ENCODE measurements at regions not wholly inside any gene's neighbourhood (a gene's known extent, or its start where the extent isn't known, plus 50 kb on each side); places are given as distances from the start of the nearest gene placed in this dataset.

GRCh38 chr16:86868786-86869185, 290.4 kb downstream of the FOXL1 start:
- DNase-seq (ENCODE audit: low read depth), result no peak

- DNase-seq (ENCODE audit: low read depth), result no peak
These were observed 291.1 kb downstream of the FOXL1 start for GRCh38 chr16:86869288-86870022.

- DNase-seq (ENCODE audit: low read depth), result no peak
These were observed 292.0 kb downstream of the FOXL1 start for GRCh38 chr16:86870380-86870779.

- no peak for DNase-seq (ENCODE audit: low read depth)
These were observed 293.8 kb downstream of the FOXL1 start for GRCh38 chr16:86872131-86872530.

GRCh38 chr16:86872833-86873232, 294.5 kb downstream of the FOXL1 start:
- no peak for DNase-seq (ENCODE audit: low read depth)

- DNase-seq (ENCODE audit: low read depth), result no peak
These were observed 295.8 kb downstream of the FOXL1 start for GRCh38 chr16:86874141-86874540.

GRCh38 chr16:86876499-86876898, 298.1 kb downstream of the FOXL1 start:
- no peak for DNase-seq (ENCODE audit: low read depth)

- DNase-seq (ENCODE audit: low read depth), result no peak
These were observed 298.8 kb downstream of the FOXL1 start for GRCh38 chr16:86877108-86877507.

- DNase-seq (ENCODE audit: low read depth), result no peak
These were observed 299.5 kb downstream of the FOXL1 start for GRCh38 chr16:86877835-86878234.

GRCh38 chr16:86878236-86879080, 300.1 kb downstream of the FOXL1 start:
- no peak for DNase-seq (ENCODE audit: low read depth)

GRCh38 chr16:86879268-86879667, 300.9 kb downstream of the FOXL1 start:
- no peak for DNase-seq (ENCODE audit: low read depth)

- DNase-seq (ENCODE audit: low read depth), result no peak
These were observed 302.2 kb downstream of the FOXL1 start for GRCh38 chr16:86880316-86881117.

GRCh38 chr16:86881118-86881510, 302.8 kb downstream of the FOXL1 start:
- no peak for DNase-seq (ENCODE audit: low read depth)

GRCh38 chr16:86881861-86882273, 303.5 kb downstream of the FOXL1 start:
- DNase-seq (ENCODE audit: low read depth), result no peak

- peak; percentile 80 for DNase-seq (ENCODE audit: low read depth)
These were observed 304.4 kb downstream of the FOXL1 start for GRCh38 chr16:86882586-86883280.

GRCh38 chr16:86883583-86884389, 305.4 kb downstream of the FOXL1 start:
- DNase-seq (ENCODE audit: low read depth), result no peak

- DNase-seq (ENCODE audit: low read depth), result no peak
These were observed 306.0 kb downstream of the FOXL1 start for GRCh38 chr16:86884390-86884650.

- DNase-seq (ENCODE audit: low read depth), result no peak
These were observed 306.8 kb downstream of the FOXL1 start for GRCh38 chr16:86885139-86885538.

GRCh38 chr16:86886651-86887050, 308.3 kb downstream of the FOXL1 start:
- no peak for DNase-seq (ENCODE audit: low read depth)

GRCh38 chr16:86887416-86887815, 309.1 kb downstream of the FOXL1 start:
- DNase-seq (ENCODE audit: low read depth), result no peak

All from stromal cell of bone marrow (primary cell).